ENCODE measurements at regions not wholly inside any gene's neighbourhood (a gene's known extent, or its start where the extent isn't known, plus 50 kb on each side); places are given as distances from the start of the nearest gene placed in this dataset.

GRCh38 chr19:30320466-30320865 is 51.7 kb upstream of the ZNF536 start:
- DNase-seq (ENCODE audit: low spot score): no peak
- in situ Hi-C loops (cut with HindIII; ENCODE audit: low sequenced_read_pairs): no loop called here

- in situ Hi-C loops (cut with HindIII; ENCODE audit: low sequenced_read_pairs): no loop called here
- no peak for DNase-seq (ENCODE audit: low spot score)
These were observed 51.3 kb upstream of the ZNF536 start for GRCh38 chr19:30320916-30321315.

Measured in G401 (cell line).